ENCODE measurements at regions not wholly inside any gene's neighbourhood (a gene's known extent, or its start where the extent isn't known, plus 50 kb on each side); places are given as distances from the start of the nearest gene placed in this dataset.

GRCh38 chr3:31247063-31247447 lies 285.7 kb upstream of the STT3B start:
- H3K4me2 ChIP-seq (ENCODE audit: low read length) = no peak overlapping the region
- H3K9ac ChIP-seq (ENCODE audit: low read length) = no peak overlapping the region
- Mint-ChIP-seq H3K36me3 (ENCODE audit: low read depth, unreplicated experiment) (no peaks in the 10 kb centered on the region), H3K4me1 (ENCODE audit: low read depth, unreplicated experiment) (peaks cover 31% of the 10 kb centered on the region), H3K27ac (ENCODE audit: unreplicated experiment) (no peak overlapping the region), H3K27me3 (ENCODE audit: low read depth, unreplicated experiment) (no peaks in the 10 kb centered on the region), H3K4me3 (ENCODE audit: unreplicated experiment) (no peak overlapping the region), H3K9me3 (ENCODE audit: unreplicated experiment) (no peaks in the 10 kb centered on the region)
- H3K79me2 ChIP-seq (ENCODE audit: insufficient read depth, low read length) = no peaks in the 10 kb centered on the region
- DNase-seq (ENCODE audit: low read depth) = no peak
- no peaks in the 10 kb centered on the region for H3K27me3 ChIP-seq (ENCODE audit: insufficient read depth, low read length)
- no peaks in the 10 kb centered on the region for H3K4me1 ChIP-seq (ENCODE audit: insufficient read depth, low read length)
- no peak overlapping the region for H3K27ac ChIP-seq (ENCODE audit: low read depth, low read length)
- no peak for FAIRE-seq
- H2AFZ ChIP-seq (ENCODE audit: low read depth, low read length) = no peak overlapping the region
- TF ChIP-seq CTCF (IDR thresholded peaks at IDR 0.05; ENCODE audit: insufficient read depth, low read depth, low read length) (no peak), EZH2 (IDR thresholded peaks at IDR 0.05; ENCODE audit: insufficient read depth, low read length) (no peak)
- no peak overlapping the region for H3K4me3 ChIP-seq (ENCODE audit: insufficient read depth, low read depth, low read length)
- no peaks in the 10 kb centered on the region for H3K36me3 ChIP-seq (ENCODE audit: insufficient read depth, low read length)
- peaks cover 2% of the 10 kb centered on the region for H3K9me3 ChIP-seq (ENCODE audit: insufficient read depth, low read depth, low read length)
- no peaks in the 10 kb centered on the region for H4K20me1 ChIP-seq (ENCODE audit: insufficient read depth, low read length)

DNA sequence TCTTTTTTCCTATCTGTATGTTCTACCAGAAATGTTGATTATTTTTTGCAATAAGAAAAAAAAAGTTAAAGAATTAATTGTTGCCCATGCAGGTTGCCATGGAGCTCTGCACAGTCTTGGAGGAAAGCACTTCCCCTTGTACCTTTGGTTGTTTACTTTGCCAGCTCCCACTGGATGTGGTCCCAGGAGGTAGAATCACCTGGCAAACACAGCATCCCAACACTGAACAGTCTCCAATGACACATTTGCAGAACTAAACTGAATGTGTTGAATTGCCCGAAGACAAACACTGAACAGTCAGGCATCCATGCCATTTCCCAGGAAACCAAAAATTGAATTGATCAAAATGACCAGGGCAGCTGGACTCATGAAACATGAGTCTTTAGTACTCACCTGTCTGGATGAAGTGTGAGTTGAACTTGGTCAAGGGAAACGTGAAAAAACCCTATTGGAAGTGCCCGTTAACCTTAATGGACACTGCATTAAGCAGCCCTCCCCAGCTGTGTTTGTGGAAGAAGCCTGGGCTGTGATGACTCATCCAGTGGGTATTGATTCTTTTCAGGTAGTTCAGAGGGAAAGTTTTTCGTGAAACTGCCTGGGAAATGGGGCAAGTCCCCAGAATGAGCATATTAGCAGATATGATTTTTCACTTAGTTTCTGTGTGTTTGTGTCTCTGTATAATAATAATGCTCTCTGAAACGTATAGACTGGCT lies 284.7 kb upstream of the STT3B start:
- Mint-ChIP-seq H3K4me1 (ENCODE audit: low read depth, unreplicated experiment) (peaks cover 31% of the 10 kb centered on the region), H3K27me3 (ENCODE audit: low read depth, unreplicated experiment) (no peaks in the 10 kb centered on the region), H3K4me3 (ENCODE audit: unreplicated experiment) (no peak overlapping the region), H3K9me3 (ENCODE audit: unreplicated experiment) (no peaks in the 10 kb centered on the region), H3K36me3 (ENCODE audit: low read depth, unreplicated experiment) (no peaks in the 10 kb centered on the region), H3K27ac (ENCODE audit: unreplicated experiment) (peak overlapping the region; percentile 2)
- Histone ChIP-seq H3K27me3 (ENCODE audit: insufficient read depth, low read length) (no peaks in the 10 kb centered on the region), H3K4me1 (ENCODE audit: insufficient read depth, low read length) (no peaks in the 10 kb centered on the region), H3K9ac (ENCODE audit: low read length) (no peak overlapping the region), H4K20me1 (ENCODE audit: insufficient read depth, low read length) (no peaks in the 10 kb centered on the region), H3K79me2 (ENCODE audit: insufficient read depth, low read length) (no peaks in the 10 kb centered on the region), H2AFZ (ENCODE audit: low read depth, low read length) (no peak overlapping the region), H3K9me3 (ENCODE audit: insufficient read depth, low read depth, low read length) (peaks cover 5% of the 10 kb centered on the region), H3K4me2 (ENCODE audit: low read length) (no peak overlapping the region), H3K27ac (ENCODE audit: low read depth, low read length) (no peak overlapping the region), H3K36me3 (ENCODE audit: insufficient read depth, low read length) (no peaks in the 10 kb centered on the region), H3K4me3 (ENCODE audit: insufficient read depth, low read depth, low read length) (no peak overlapping the region)
- TF ChIP-seq EZH2 (IDR thresholded peaks at IDR 0.05; ENCODE audit: insufficient read depth, low read length) = no peak
- TF ChIP-seq CTCF (IDR thresholded peaks at IDR 0.05; ENCODE audit: insufficient read depth, low read depth, low read length) = no peak
- peak; percentile 22 for DNase-seq (ENCODE audit: low read depth)
- FAIRE-seq = no peak

- H3K4me3 ChIP-seq (ENCODE audit: insufficient read depth, low read depth, low read length) = no peak overlapping the region
- H2AFZ ChIP-seq (ENCODE audit: low read depth, low read length) = no peak overlapping the region
- H3K27ac ChIP-seq (ENCODE audit: low read depth, low read length) = no peak overlapping the region
- no peak overlapping the region for H3K9ac ChIP-seq (ENCODE audit: low read length)
- no peaks in the 10 kb centered on the region for H4K20me1 ChIP-seq (ENCODE audit: insufficient read depth, low read length)
- FAIRE-seq = no peak
- H3K4me3 Mint-ChIP-seq (ENCODE audit: unreplicated experiment) = no peak overlapping the region
- H3K36me3 ChIP-seq (ENCODE audit: insufficient read depth, low read length) = no peaks in the 10 kb centered on the region
- no peaks in the 10 kb centered on the region for H3K79me2 ChIP-seq (ENCODE audit: insufficient read depth, low read length)
- peaks cover 5% of the 10 kb centered on the region for H3K9me3 ChIP-seq (ENCODE audit: insufficient read depth, low read depth, low read length)
- H3K4me1 ChIP-seq (ENCODE audit: insufficient read depth, low read length) = no peaks in the 10 kb centered on the region
- TF ChIP-seq EZH2 (IDR thresholded peaks at IDR 0.05; ENCODE audit: insufficient read depth, low read length) (no peak), CTCF (IDR thresholded peaks at IDR 0.05; ENCODE audit: insufficient read depth, low read depth, low read length) (no peak)
- no peak overlapping the region for H3K4me2 ChIP-seq (ENCODE audit: low read length)
- peaks cover 31% of the 10 kb centered on the region for H3K4me1 Mint-ChIP-seq (ENCODE audit: low read depth, unreplicated experiment)
- peaks cover 2% of the 10 kb centered on the region for H3K27me3 Mint-ChIP-seq (ENCODE audit: low read depth, unreplicated experiment)
- H3K36me3 Mint-ChIP-seq (ENCODE audit: low read depth, unreplicated experiment) = no peaks in the 10 kb centered on the region
- no peak for DNase-seq (ENCODE audit: low read depth)
- H3K27me3 ChIP-seq (ENCODE audit: insufficient read depth, low read length) = no peaks in the 10 kb centered on the region
- H3K9me3 Mint-ChIP-seq (ENCODE audit: unreplicated experiment) = no peaks in the 10 kb centered on the region
- H3K27ac Mint-ChIP-seq (ENCODE audit: unreplicated experiment) = no peak overlapping the region
Measured at GRCh38 chr3:31248563-31248992, 284.1 kb upstream of the STT3B start.
